Liver (tissue), 3 donors: ENCODE measurements at regions not wholly inside any gene's neighbourhood (a gene's known extent, or its start where the extent isn't known, plus 50 kb on each side); places are given as distances from the start of the nearest gene placed in this dataset.

Experiments used
- GABPA ChIP-seq, 2 donors: IDR thresholded peaks in 1 of 2; conservative IDR thresholded peaks in 1 of 2; 2 replicates each; pipeline ENCODE4 v1.6.1; 2016; ENCODE audit warnings: antibody characterized with exemption in 2 of 2, mild to moderate bottlenecking in 1 of 2, moderate library complexity in 1 of 2
- TF ChIP-seq, protein P1 (sequence below): fragments of 150-350 bp; IDR thresholded peaks from 2 replicates; pipeline ENCODE4 v1.5.1; 2017; ENCODE audit warnings: improper control_type of control experiment, low read depth, low read length; ENCODE audit not compliant: missing input control
- TF ChIP-seq, protein P2 (sequence below): IDR thresholded peaks from 2 replicates; pipeline ENCODE4 v1.6.1; 2016; ENCODE audit warnings: antibody characterized with exemption, mild to moderate bottlenecking
- donor health status: healthy.
- donor health status: healthy.

DNA sequence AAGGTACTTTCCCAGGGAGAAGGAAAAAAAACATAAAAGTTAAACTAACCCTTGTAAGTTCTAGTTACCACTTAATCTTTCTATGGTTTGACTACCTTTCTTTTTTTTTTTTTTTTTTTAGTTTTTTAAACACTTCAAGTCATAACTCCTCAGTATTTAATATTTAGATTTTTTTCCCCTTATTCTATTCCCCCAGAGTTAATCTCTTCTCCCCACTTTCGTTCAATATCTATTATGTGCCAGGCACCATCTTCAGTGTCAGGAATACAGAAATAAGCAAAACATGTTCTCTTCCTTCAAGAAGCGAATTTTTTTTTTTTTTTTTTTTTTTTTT lies 62.0 kb upstream of the LOC128125822 start:
- TF ChIP-seq, protein P1, sequence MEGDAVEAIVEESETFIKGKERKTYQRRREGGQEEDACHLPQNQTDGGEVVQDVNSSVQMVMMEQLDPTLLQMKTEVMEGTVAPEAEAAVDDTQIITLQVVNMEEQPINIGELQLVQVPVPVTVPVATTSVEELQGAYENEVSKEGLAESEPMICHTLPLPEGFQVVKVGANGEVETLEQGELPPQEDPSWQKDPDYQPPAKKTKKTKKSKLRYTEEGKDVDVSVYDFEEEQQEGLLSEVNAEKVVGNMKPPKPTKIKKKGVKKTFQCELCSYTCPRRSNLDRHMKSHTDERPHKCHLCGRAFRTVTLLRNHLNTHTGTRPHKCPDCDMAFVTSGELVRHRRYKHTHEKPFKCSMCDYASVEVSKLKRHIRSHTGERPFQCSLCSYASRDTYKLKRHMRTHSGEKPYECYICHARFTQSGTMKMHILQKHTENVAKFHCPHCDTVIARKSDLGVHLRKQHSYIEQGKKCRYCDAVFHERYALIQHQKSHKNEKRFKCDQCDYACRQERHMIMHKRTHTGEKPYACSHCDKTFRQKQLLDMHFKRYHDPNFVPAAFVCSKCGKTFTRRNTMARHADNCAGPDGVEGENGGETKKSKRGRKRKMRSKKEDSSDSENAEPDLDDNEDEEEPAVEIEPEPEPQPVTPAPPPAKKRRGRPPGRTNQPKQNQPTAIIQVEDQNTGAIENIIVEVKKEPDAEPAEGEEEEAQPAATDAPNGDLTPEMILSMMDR = no peak
- no peak for TF ChIP-seq GABPA (IDR thresholded peaks at IDR 0.05 in 1 of 2, conservative IDR thresholded peaks at IDR 0.05 in 1 of 2)
- TF ChIP-seq, protein P2, sequence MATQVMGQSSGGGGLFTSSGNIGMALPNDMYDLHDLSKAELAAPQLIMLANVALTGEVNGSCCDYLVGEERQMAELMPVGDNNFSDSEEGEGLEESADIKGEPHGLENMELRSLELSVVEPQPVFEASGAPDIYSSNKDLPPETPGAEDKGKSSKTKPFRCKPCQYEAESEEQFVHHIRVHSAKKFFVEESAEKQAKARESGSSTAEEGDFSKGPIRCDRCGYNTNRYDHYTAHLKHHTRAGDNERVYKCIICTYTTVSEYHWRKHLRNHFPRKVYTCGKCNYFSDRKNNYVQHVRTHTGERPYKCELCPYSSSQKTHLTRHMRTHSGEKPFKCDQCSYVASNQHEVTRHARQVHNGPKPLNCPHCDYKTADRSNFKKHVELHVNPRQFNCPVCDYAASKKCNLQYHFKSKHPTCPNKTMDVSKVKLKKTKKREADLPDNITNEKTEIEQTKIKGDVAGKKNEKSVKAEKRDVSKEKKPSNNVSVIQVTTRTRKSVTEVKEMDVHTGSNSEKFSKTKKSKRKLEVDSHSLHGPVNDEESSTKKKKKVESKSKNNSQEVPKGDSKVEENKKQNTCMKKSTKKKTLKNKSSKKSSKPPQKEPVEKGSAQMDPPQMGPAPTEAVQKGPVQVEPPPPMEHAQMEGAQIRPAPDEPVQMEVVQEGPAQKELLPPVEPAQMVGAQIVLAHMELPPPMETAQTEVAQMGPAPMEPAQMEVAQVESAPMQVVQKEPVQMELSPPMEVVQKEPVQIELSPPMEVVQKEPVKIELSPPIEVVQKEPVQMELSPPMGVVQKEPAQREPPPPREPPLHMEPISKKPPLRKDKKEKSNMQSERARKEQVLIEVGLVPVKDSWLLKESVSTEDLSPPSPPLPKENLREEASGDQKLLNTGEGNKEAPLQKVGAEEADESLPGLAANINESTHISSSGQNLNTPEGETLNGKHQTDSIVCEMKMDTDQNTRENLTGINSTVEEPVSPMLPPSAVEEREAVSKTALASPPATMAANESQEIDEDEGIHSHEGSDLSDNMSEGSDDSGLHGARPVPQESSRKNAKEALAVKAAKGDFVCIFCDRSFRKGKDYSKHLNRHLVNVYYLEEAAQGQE = no peak
